Suprapubic skin (tissue), 4 donors: ENCODE measurements at regions not wholly inside any gene's neighbourhood (a gene's known extent, or its start where the extent isn't known, plus 50 kb on each side); places are given as distances from the start of the nearest gene placed in this dataset.

ENCODE experiments used
- DNase-seq, 2 donors: peaks; one replicate each; pipeline ENCODE4 v3.0.0-alpha.2; 2019; ENCODE audit warnings: low spot score in 2 of 2
- H3K27ac ChIP-seq: fragments of 200-600 bp; sonication (generic); one replicate; pipeline ENCODE4 v1.5.1; 2019
- H3K27me3 ChIP-seq: fragments of 200-600 bp; sonication (generic); one replicate; pipeline ENCODE4 v1.5.1; 2019
- H3K36me3 ChIP-seq: fragments of 200-600 bp; sonication (generic); one replicate; pipeline ENCODE4 v1.5.1; 2019
- H3K4me1 ChIP-seq: fragments of 200-600 bp; sonication (generic); one replicate; pipeline ENCODE4 v1.5.1; 2019
- H3K4me3 ChIP-seq: fragments of 200-600 bp; sonication (generic); one replicate; pipeline ENCODE4 v1.5.1; 2019; ENCODE audit warnings: mild to moderate bottlenecking
- H3K9me3 ChIP-seq: fragments of 200-600 bp; sonication (generic); one replicate; pipeline ENCODE4 v1.5.1; 2019
- CTCF ChIP-seq, 2 donors: fragments of 200-600 bp in 1 of 2; fragments of 450-650 bp in 1 of 2; sonication (generic) in 1 of 2; IDR thresholded peaks; one replicate each; pipeline ENCODE4 v1.5.1; 2016 to 2019; ENCODE audit warnings: antibody characterized with exemption in 2 of 2, mild to moderate bottlenecking in 1 of 2, moderate library complexity in 1 of 2
- EP300 ChIP-seq: sonication (generic); formaldehyde crosslinking; IDR thresholded peaks from one replicate; pipeline ENCODE4 v1.6.1; 2017; ENCODE audit warnings: antibody characterized with exemption
- POLR2A ChIP-seq, 2 donors: fragments of 450-650 bp; IDR thresholded peaks; one replicate each; pipeline ENCODE4 v1.6.1; 2017; ENCODE audit warnings: antibody characterized with exemption in 2 of 2, mild to moderate bottlenecking in 2 of 2, moderate library complexity in 2 of 2
- POLR2AphosphoS5 ChIP-seq, 3 donors: sonication (generic); formaldehyde crosslinking; IDR thresholded peaks; one replicate each; pipeline ENCODE4 v1.6.1; 2017; ENCODE audit warnings: antibody characterized with exemption in 3 of 3
- WGBS: methylation state at CpG from one replicate; pipeline ENCODE4 v1.1.5; 2018; 5-methylcytosine and 5-hydroxymethylcytosine counted together

DNA sequence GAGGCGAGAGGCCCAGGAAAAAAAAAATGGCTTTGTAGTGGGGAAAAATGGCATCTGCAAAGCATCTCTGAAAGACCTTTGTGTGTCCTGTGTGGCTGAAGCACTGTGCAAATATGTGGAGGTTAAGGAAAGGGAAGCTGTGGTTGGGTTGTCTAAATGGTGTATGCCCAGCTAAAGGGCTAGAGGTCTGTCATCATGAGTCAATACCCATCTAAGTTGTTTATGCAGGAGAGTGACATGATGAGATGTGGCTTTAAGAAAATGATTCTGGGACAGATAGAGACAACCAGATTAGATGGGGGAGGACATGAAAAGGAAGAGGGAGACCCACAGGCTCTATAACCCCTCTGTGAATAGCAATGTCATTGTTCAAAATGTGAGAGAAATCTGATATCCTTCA lies 280.7 kb downstream of the MFSD1 start:
- H3K36me3 ChIP-seq: no peaks in the 10 kb centered on the region
- 82% methylated on average over 1 of the region's 1 CpG for WGBS
- H3K4me3 ChIP-seq: no peak overlapping the region
- H3K27me3 ChIP-seq: no peaks in the 10 kb centered on the region
- TF ChIP-seq POLR2A (IDR thresholded peaks at IDR 0.05) (no peak), EP300 (no peak), POLR2AphosphoS5 (IDR thresholded peaks at IDR 0.05) (no peak)
- H3K9me3 ChIP-seq: no peaks in the 10 kb centered on the region
- H3K27ac ChIP-seq: no peak overlapping the region
- no peak for DNase-seq
- H3K4me1 ChIP-seq: no peaks in the 10 kb centered on the region

GRCh38 chr3:159091936-159092335 lies 290.1 kb downstream of the MFSD1 start:
- DNase-seq: no peak
- H3K27ac ChIP-seq: no peak overlapping the region
- H3K4me3 ChIP-seq: no peak overlapping the region
- no peaks in the 10 kb centered on the region for H3K9me3 ChIP-seq
- TF ChIP-seq POLR2AphosphoS5 (IDR thresholded peaks at IDR 0.05): no peak
- TF ChIP-seq EP300: no peak
- no peaks in the 10 kb centered on the region for H3K36me3 ChIP-seq
- no peaks in the 10 kb centered on the region for H3K27me3 ChIP-seq
- H3K4me1 ChIP-seq: no peaks in the 10 kb centered on the region

- TF ChIP-seq POLR2A (IDR thresholded peaks at IDR 0.05) (no peak), POLR2AphosphoS5 (IDR thresholded peaks at IDR 0.05) (no peak), CTCF (IDR thresholded peaks at IDR 0.05) (no peak), EP300 (no peak)
- H3K9me3 ChIP-seq: no peaks in the 10 kb centered on the region
- DNase-seq: no peak
- no peak overlapping the region for H3K4me3 ChIP-seq
- no peak overlapping the region for H3K27ac ChIP-seq
- no peaks in the 10 kb centered on the region for H3K27me3 ChIP-seq
- H3K4me1 ChIP-seq: no peaks in the 10 kb centered on the region
- WGBS: 79% methylated on average over 1 of the region's 1 CpG
- H3K36me3 ChIP-seq: no peaks in the 10 kb centered on the region
Observed at GRCh38 chr3:159102001-159102400, 300.1 kb downstream of the MFSD1 start.

- H3K27ac ChIP-seq: no peak overlapping the region
- H3K9me3 ChIP-seq: no peaks in the 10 kb centered on the region
- TF ChIP-seq CTCF (IDR thresholded peaks at IDR 0.05) (no peak), POLR2A (IDR thresholded peaks at IDR 0.05) (no peak), EP300 (no peak), POLR2AphosphoS5 (IDR thresholded peaks at IDR 0.05) (no peak)
- no peak overlapping the region for H3K4me3 ChIP-seq
- DNase-seq: no peak
- no peaks in the 10 kb centered on the region for H3K27me3 ChIP-seq
- no peaks in the 10 kb centered on the region for H3K4me1 ChIP-seq
- H3K36me3 ChIP-seq: no peaks in the 10 kb centered on the region
Observed at GRCh38 chr3:159112724-159113123, 310.9 kb downstream of the MFSD1 start.

DNA sequence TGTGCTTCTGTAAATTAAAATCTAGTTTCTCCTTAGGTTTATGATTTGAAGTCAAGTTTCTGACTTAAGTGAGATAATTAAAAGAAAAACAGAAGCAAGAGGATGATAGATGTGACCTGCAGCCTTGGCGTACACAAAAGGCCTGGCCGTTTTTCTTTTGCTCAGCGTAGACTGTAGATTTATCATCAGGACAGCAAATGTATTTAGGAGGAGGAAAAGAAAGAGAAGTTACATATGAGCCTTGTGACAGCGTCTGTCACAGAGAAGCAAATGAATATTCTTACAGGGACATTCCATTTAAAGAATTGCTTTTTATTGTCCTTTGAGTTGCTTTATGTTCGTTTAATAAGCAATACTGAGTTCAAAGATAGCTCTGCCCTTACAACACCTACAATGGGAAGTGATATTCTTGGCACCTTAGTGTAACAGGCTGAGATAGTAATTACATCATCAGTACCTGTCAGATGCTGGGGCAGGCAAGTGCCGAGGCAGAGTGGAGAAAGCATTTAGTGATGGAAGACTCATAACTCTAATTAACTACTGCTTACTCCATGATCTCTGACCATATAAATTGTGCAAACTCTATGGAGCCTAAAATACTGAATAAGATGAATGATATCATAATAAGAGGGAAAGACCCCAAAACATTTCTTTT lies 311.5 kb downstream of the MFSD1 start:
- no peak for DNase-seq
- TF ChIP-seq CTCF (IDR thresholded peaks at IDR 0.05) (no peak), POLR2A (IDR thresholded peaks at IDR 0.05) (no peak)
- no peaks in the 10 kb centered on the region for H3K36me3 ChIP-seq
- no peaks in the 10 kb centered on the region for H3K9me3 ChIP-seq
- H3K4me3 ChIP-seq: no peak overlapping the region
- no peaks in the 10 kb centered on the region for H3K27me3 ChIP-seq
- no peak overlapping the region for H3K27ac ChIP-seq
- H3K4me1 ChIP-seq: no peaks in the 10 kb centered on the region
- whole genome bisulfite sequencing: 54% methylated on average over 6 of the region's 6 CpGs

GRCh38 chr3:159114582-159114981 lies 312.7 kb downstream of the MFSD1 start:
- no peak overlapping the region for H3K27ac ChIP-seq
- H3K36me3 ChIP-seq: no peaks in the 10 kb centered on the region
- H3K9me3 ChIP-seq: no peaks in the 10 kb centered on the region
- H3K4me1 ChIP-seq: no peaks in the 10 kb centered on the region
- no peak for DNase-seq
- H3K4me3 ChIP-seq: no peak overlapping the region
- no peaks in the 10 kb centered on the region for H3K27me3 ChIP-seq
- TF ChIP-seq EP300: no peak
- no peak for TF ChIP-seq CTCF (IDR thresholded peaks at IDR 0.05)
- no peak for TF ChIP-seq POLR2A (IDR thresholded peaks at IDR 0.05)
- TF ChIP-seq POLR2AphosphoS5 (IDR thresholded peaks at IDR 0.05): no peak
- 51% methylated on average over 6 of the region's 6 CpGs for WGBS
